GM12874 (cell line): ENCODE measurements at regions not wholly inside any gene's neighbourhood (a gene's known extent, or its start where the extent isn't known, plus 50 kb on each side); places are given as distances from the start of the nearest gene placed in this dataset.

Experiments used
- TF ChIP-seq, protein P1 (sequence below): IDR thresholded peaks from 2 replicates; pipeline ENCODE4 v1.5.1; 2011; ENCODE audit warnings: low read depth, mild to moderate bottlenecking, control low read depth, low read length, moderate library complexity; ENCODE audit not compliant: insufficient read depth

- TF ChIP-seq, protein P1, sequence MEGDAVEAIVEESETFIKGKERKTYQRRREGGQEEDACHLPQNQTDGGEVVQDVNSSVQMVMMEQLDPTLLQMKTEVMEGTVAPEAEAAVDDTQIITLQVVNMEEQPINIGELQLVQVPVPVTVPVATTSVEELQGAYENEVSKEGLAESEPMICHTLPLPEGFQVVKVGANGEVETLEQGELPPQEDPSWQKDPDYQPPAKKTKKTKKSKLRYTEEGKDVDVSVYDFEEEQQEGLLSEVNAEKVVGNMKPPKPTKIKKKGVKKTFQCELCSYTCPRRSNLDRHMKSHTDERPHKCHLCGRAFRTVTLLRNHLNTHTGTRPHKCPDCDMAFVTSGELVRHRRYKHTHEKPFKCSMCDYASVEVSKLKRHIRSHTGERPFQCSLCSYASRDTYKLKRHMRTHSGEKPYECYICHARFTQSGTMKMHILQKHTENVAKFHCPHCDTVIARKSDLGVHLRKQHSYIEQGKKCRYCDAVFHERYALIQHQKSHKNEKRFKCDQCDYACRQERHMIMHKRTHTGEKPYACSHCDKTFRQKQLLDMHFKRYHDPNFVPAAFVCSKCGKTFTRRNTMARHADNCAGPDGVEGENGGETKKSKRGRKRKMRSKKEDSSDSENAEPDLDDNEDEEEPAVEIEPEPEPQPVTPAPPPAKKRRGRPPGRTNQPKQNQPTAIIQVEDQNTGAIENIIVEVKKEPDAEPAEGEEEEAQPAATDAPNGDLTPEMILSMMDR, result no peak
Observed at GRCh38 chr13:26942184-26942583, 181.6 kb upstream of the GPR12 start.

- TF ChIP-seq, protein P1, result no peak
Observed at GRCh38 chr13:26941345-26942174, 181.0 kb upstream of the GPR12 start.

GRCh38 chr13:26934096-26934495 is 173.5 kb upstream of the GPR12 start:
- TF ChIP-seq, protein P1, result no peak

- TF ChIP-seq, protein P1, result no peak
Observed at GRCh38 chr13:26932465-26932864, 171.9 kb upstream of the GPR12 start.

- TF ChIP-seq, protein P1, result peak; percentile 87
Observed at GRCh38 chr13:26929971-26930730, 169.6 kb upstream of the GPR12 start.

DNA sequence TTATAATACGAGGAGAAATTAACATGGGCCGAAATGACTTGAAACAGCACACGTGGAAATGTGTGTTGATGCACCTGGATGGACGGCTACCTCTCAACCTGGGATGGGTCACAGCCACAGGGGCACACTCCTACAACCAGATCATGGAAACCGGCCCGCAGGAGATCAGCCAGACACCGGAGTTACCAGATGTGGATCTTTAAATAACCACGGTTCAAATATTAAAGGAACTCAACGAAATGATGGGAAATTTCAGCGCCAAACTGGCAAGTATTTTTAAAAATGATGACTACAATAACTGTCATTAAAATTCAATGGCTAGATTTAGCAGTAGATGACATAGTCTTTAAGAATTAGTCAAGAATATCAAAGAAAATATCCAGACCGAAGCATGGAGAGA is 166.9 kb upstream of the GPR12 start:
- TF ChIP-seq, protein P1, result no peak

- TF ChIP-seq, protein P1, result no peak
Observed at GRCh38 chr13:26926371-26926770, 165.8 kb upstream of the GPR12 start.
